HepG2 (cell line): ENCODE measurements at regions not wholly inside any gene's neighbourhood (a gene's known extent, or its start where the extent isn't known, plus 50 kb on each side); places are given as distances from the start of the nearest gene placed in this dataset.

Experiments used
- ATF6 ChIP-seq: sonication (generic); formaldehyde crosslinking; conservative IDR thresholded peaks from 2 replicates; pipeline ENCODE4 v1.4.0; 2020; ENCODE audit warnings: missing genetic modification reagents
- CTCF ChIP-seq: sonication (generic); formaldehyde crosslinking; IDR thresholded peaks from 2 replicates; pipeline ENCODE4 v1.5.0; 2020; ENCODE audit warnings: mild to moderate bottlenecking, missing genetic modification reagents, moderate library complexity
- EZH2 ChIP-seq: conservative IDR thresholded peaks from 2 replicates; pipeline ENCODE4 v1.6.1; 2012; ENCODE audit warnings: mild to moderate bottlenecking, low read depth, low read length, moderate library complexity
- FOSL1 ChIP-seq: sonication (generic); formaldehyde crosslinking; IDR thresholded peaks from 2 replicates; pipeline ENCODE4 v1.9.0; 2021; ENCODE audit warnings: missing genetic modification reagents, borderline replicate concordance
- GTF2F1 ChIP-seq: fragments of 150-350 bp; IDR thresholded peaks from 2 replicates; pipeline ENCODE4 v1.6.1; 2014; ENCODE audit warnings: low read length
- GTF3A ChIP-seq: sonication (generic); formaldehyde crosslinking; conservative IDR thresholded peaks from 2 replicates; pipeline ENCODE4 v1.4.0; 2020; ENCODE audit warnings: mild to moderate bottlenecking, missing genetic modification reagents
- KDM1A ChIP-seq: IDR thresholded peaks from 2 replicates; pipeline ENCODE4 v1.6.1; 2016; ENCODE audit warnings: missing compliant biosample characterization
- MLX ChIP-seq: IDR thresholded peaks from 2 replicates; pipeline ENCODE4 v1.6.1; 2016
- NCOA1 ChIP-seq: sonication (generic); formaldehyde crosslinking; IDR thresholded peaks from 2 replicates; pipeline ENCODE4 v1.9.0; 2021; ENCODE audit warnings: missing genetic modification reagents
- NFKB2 ChIP-seq: sonication (generic); formaldehyde crosslinking; IDR thresholded peaks from 2 replicates; pipeline ENCODE4 v1.4.0; 2020; ENCODE audit warnings: missing genetic modification reagents, borderline replicate concordance
- POLR2A ChIP-seq, 2 experiments: IDR thresholded peaks; 2 replicates each; pipeline ENCODE4 v1.6.1; 2011; ENCODE audit warnings: low read depth in 2 of 2, low read length in 2 of 2, mild to moderate bottlenecking in 1 of 2, moderate library complexity in 1 of 2; ENCODE audit not compliant: insufficient read depth in 1 of 2
- SP1 ChIP-seq, 2 experiments: fragments of 450-650 bp in 1 of 2; sonication (generic) in 1 of 2; formaldehyde crosslinking in 1 of 2; IDR thresholded peaks; 2 replicates each; pipeline versions ENCODE4 v1.4.0 to v1.6.1; 2016 to 2020; ENCODE audit warnings: missing genetic modification reagents in 1 of 2
- TBX3 ChIP-seq: fragments of 450-650 bp; IDR thresholded peaks from 2 replicates; pipeline ENCODE4 v1.6.1; 2017; ENCODE audit warnings: antibody characterized with exemption, mild to moderate bottlenecking, inconsistent platforms, borderline replicate concordance
- ZNF605 ChIP-seq: sonication (generic); formaldehyde crosslinking; IDR thresholded peaks from 2 replicates; pipeline ENCODE4 v1.8.0; 2022; ENCODE audit warnings: mild to moderate bottlenecking, missing genetic modification reagents

GRCh38 chr4:17169699-17170098, 271.3 kb upstream of the LDB2 start:
- no peak for TF ChIP-seq EZH2
- TF ChIP-seq ATF6 = no peak
- no peak for TF ChIP-seq CTCF
- TF ChIP-seq GTF3A = no peak
- TF ChIP-seq NCOA1 (CRISPR knock-in tag) = no peak
- TF ChIP-seq POLR2A (IDR thresholded peaks at IDR 0.05; ENCODE audit: insufficient read depth in 1 of 2, low read depth in 2 of 2, low read length in 2 of 2) = no peak
- TF ChIP-seq FOSL1 (CRISPR knock-in tag) = no peak
- TF ChIP-seq NFKB2 = no peak
- TF ChIP-seq MLX (CRISPR knock-in tag) = no peak
- no peak for TF ChIP-seq SP1 (IDR thresholded peaks at IDR 0.05)
- TF ChIP-seq SP1 (CRISPR knock-in tag; IDR thresholded peaks at IDR 0.05) = no peak
- TF ChIP-seq KDM1A (CRISPR knock-in tag) = no peak
- TF ChIP-seq GTF2F1 = no peak
- no peak for TF ChIP-seq ZNF605
- TF ChIP-seq TBX3 = no peak
